Progenitor cell of endocrine pancreas (in vitro differentiated cells): ENCODE measurements at regions not wholly inside any gene's neighbourhood (a gene's known extent, or its start where the extent isn't known, plus 50 kb on each side); places are given as distances from the start of the nearest gene placed in this dataset.

Experiments used
- DNase-seq: peaks from one replicate; pipeline ENCODE4 v3.0.0; 2021; ENCODE audit warnings: low spot score; ENCODE audit not compliant: unreplicated experiment
- H3K27ac Mint-ChIP-seq: 2 replicates; pipeline ENCODE4 v1.8.0; 2021; ENCODE audit warnings: mild to moderate bottlenecking, moderate library complexity, mixed read lengths
- H3K27me3 Mint-ChIP-seq: 2 replicates; pipeline ENCODE4 v1.8.0; 2021; ENCODE audit warnings: mixed read lengths
- H3K36me3 Mint-ChIP-seq: 2 replicates; pipeline ENCODE4 v1.8.0; 2022; ENCODE audit warnings: mixed read lengths; ENCODE audit not compliant: insufficient read depth
- H3K4me1 Mint-ChIP-seq: 2 replicates; pipeline ENCODE4 v1.8.0; 2021; ENCODE audit warnings: low read depth, mixed read lengths
- H3K4me3 Mint-ChIP-seq: 2 replicates; pipeline ENCODE4 v1.8.0; 2021; ENCODE audit warnings: low read depth, mild to moderate bottlenecking, moderate library complexity, mixed read lengths
- H3K9me3 Mint-ChIP-seq: 2 replicates; pipeline ENCODE4 v1.8.0; 2021; ENCODE audit warnings: low read depth, mixed read lengths
- TF ChIP-seq, protein P1 (sequence below): fragments of 200-600 bp; sonication (generic); IDR thresholded peaks from one replicate; pipeline ENCODE4 v1.5.0; 2021; ENCODE audit warnings: antibody characterized with exemption, mild to moderate bottlenecking; ENCODE audit not compliant: unreplicated experiment

DNA sequence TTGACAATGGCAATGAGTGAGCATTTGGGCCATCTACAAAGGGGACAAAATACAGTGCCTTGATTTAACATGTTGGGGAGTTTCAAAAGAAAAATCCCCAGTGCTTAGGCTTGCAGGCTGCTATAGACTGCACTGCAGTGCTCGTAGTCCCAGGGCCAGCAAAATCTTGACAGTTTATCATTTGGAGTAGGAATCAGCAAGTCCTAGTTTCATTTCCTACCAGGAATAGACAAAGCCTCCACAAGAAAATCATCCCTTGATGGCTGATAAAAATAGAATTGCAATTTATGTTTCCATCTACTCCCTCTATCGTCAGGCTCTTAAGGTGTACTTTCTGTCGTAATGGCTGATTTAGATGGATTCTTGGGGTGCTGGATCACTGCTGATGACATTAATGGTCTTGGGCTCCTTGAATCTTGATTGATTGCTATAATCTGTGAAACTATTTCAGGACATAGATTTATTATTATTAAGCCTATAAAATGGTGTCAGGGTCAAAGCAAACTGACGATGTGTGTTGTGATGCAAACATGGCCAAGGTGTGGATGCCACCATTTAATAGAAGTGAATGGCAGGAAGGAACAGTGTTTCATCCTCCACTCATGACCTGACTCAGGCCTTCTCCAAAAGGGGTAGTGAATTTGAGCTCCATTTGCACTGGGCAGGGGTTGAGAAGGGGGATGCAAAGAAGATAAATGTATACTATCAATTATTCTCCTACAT is 171.7 kb downstream of the PIK3R1 start:
- no peak for DNase-seq
- Mint-ChIP-seq H3K4me3 (no peak overlapping the region), H3K36me3 (no peaks in the 10 kb centered on the region), H3K27ac (no peak overlapping the region), H3K9me3 (peaks cover 8% of the 10 kb centered on the region), H3K4me1 (no peaks in the 10 kb centered on the region), H3K27me3 (peaks cover 3% of the 10 kb centered on the region)
- TF ChIP-seq, protein P1, sequence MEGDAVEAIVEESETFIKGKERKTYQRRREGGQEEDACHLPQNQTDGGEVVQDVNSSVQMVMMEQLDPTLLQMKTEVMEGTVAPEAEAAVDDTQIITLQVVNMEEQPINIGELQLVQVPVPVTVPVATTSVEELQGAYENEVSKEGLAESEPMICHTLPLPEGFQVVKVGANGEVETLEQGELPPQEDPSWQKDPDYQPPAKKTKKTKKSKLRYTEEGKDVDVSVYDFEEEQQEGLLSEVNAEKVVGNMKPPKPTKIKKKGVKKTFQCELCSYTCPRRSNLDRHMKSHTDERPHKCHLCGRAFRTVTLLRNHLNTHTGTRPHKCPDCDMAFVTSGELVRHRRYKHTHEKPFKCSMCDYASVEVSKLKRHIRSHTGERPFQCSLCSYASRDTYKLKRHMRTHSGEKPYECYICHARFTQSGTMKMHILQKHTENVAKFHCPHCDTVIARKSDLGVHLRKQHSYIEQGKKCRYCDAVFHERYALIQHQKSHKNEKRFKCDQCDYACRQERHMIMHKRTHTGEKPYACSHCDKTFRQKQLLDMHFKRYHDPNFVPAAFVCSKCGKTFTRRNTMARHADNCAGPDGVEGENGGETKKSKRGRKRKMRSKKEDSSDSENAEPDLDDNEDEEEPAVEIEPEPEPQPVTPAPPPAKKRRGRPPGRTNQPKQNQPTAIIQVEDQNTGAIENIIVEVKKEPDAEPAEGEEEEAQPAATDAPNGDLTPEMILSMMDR = no peak

DNA sequence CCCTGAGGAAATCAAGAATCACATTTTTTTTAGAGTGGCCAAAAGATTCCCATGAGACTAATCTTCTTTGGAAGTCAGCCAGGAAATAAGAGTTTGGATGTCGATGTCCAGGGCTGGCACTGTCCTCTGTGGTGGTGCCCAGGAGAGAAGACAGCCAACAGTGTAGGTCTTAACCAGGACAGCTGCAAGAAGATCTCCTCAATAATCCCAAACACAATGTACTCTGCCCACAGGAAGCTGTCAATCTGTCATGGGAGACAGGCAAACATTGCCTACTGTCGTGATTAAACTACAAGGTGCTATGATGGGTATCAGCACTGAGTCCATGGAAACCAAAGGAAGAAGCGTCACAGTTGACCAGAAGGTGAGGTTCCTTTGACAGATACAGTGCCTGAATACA is 174.1 kb downstream of the PIK3R1 start:
- H3K4me1 Mint-ChIP-seq = no peaks in the 10 kb centered on the region
- H3K27me3 Mint-ChIP-seq = no peaks in the 10 kb centered on the region
- no peak overlapping the region for H3K4me3 Mint-ChIP-seq
- H3K9me3 Mint-ChIP-seq = peaks cover 8% of the 10 kb centered on the region
- H3K27ac Mint-ChIP-seq = no peak overlapping the region
- TF ChIP-seq, protein P1 = no peak
- no peaks in the 10 kb centered on the region for H3K36me3 Mint-ChIP-seq
- DNase-seq = no peak

DNA sequence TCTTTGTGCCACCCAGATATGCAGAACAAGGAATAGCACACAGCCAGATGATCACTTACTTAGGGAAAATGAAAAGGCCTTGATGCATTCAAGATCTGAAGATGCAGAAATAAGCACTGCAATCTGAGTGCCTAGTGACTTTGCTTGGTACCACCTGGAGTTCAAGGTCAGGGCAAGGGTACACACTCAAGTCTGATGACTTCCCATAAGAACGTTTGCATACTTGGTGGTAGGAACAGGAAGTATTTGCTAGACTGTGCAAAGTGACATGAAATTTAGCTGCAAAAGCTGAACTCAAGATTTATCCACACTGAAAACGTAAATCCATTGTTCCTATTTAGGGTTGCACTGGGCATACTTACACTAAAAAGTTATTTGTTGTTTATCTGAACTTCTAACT is 177.1 kb downstream of the PIK3R1 start:
- peaks cover 15% of the 10 kb centered on the region for H3K9me3 Mint-ChIP-seq
- no peak overlapping the region for H3K27ac Mint-ChIP-seq
- no peak for DNase-seq
- H3K4me3 Mint-ChIP-seq = no peak overlapping the region
- peaks cover 7% of the 10 kb centered on the region for H3K4me1 Mint-ChIP-seq
- no peaks in the 10 kb centered on the region for H3K27me3 Mint-ChIP-seq
- TF ChIP-seq, protein P1 = no peak
- H3K36me3 Mint-ChIP-seq = peaks cover 7% of the 10 kb centered on the region

- Mint-ChIP-seq H3K27ac (no peak overlapping the region), H3K27me3 (no peaks in the 10 kb centered on the region), H3K4me3 (no peak overlapping the region), H3K9me3 (peaks cover 23% of the 10 kb centered on the region), H3K4me1 (peaks cover 7% of the 10 kb centered on the region), H3K36me3 (peaks cover 7% of the 10 kb centered on the region)
- no peak for DNase-seq
- TF ChIP-seq, protein P1 = no peak
These were observed 179.7 kb downstream of the PIK3R1 start for GRCh38 chr5:68395302-68395701.

DNA sequence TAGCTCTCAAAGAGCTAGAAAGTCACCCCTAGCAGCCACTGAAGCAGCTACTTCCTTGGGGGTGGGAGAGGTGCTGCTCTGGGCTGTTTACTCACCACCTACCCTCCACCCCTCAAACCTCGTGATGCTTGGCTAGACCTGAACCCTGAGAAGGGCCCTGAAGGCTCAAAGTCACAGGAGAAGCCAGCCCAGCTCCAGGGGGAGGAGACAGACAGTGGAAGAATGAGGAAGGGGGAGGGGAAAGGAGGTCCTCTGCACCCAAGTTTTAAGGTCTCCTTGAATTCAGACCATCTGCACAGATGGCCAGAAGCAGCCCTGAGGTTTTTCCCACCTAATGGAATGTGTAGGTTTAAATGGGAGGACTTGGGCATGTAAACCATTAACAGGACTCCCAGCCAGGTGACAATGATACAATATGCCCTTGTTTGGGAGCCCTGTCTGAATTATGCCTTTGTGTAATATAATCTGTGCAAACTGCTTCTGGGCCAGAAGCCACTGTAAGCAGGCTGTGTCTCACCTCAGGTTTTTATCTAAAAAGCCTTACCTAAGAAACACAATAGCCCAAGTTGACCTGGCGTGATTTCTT is 180.5 kb downstream of the PIK3R1 start:
- H3K27ac Mint-ChIP-seq = peak overlapping the region; percentile 24
- peaks cover 7% of the 10 kb centered on the region for H3K4me1 Mint-ChIP-seq
- TF ChIP-seq, protein P1 = no peak
- H3K27me3 Mint-ChIP-seq = no peaks in the 10 kb centered on the region
- no peak overlapping the region for H3K4me3 Mint-ChIP-seq
- DNase-seq = no peak
- peaks cover 23% of the 10 kb centered on the region for H3K9me3 Mint-ChIP-seq
- peaks cover 7% of the 10 kb centered on the region for H3K36me3 Mint-ChIP-seq
